GM23338 (cell line): ENCODE measurements at regions not wholly inside any gene's neighbourhood (a gene's known extent, or its start where the extent isn't known, plus 50 kb on each side); places are given as distances from the start of the nearest gene placed in this dataset.
A peak's percentile ranks its signal among the peaks of the same experiment; 100 is the strongest.

ENCODE experiments used
- ATAC-seq: fragments of 200-7000 bp; cut with Tn5 transposase; 3 replicates; pipeline ENCODE4 v1.9.1; 2020
- DNase-seq: peaks from one replicate; pipeline ENCODE4 v3.0.0-alpha.2; 2015; ENCODE audit warnings: low spot score
- H2AFZ ChIP-seq: fragments of 200-600 bp; sonication (generic); 2 replicates; pipeline ENCODE4 v1.8.0; 2016; ENCODE audit warnings: antibody characterized with exemption, mild to moderate bottlenecking, moderate library complexity
- H3F3A ChIP-seq: fragments of 200-600 bp; sonication (generic); replicated peaks from 2 replicates; pipeline ENCODE4 v1.8.0; 2017; ENCODE audit warnings: antibody characterized with exemption, mixed run types, low read depth
- H3K27ac ChIP-seq: fragments of 200-600 bp; sonication (generic); 2 replicates; pipeline ENCODE4 v1.6.1; 2016; ENCODE audit warnings: low read depth
- H3K27me3 ChIP-seq: fragments of 200-600 bp; sonication (generic); 2 replicates; pipeline ENCODE4 v1.8.0; 2016; ENCODE audit warnings: mild to moderate bottlenecking, mixed run types, moderate library complexity; ENCODE audit not compliant: insufficient read depth
- H3K36me3 ChIP-seq: fragments of 200-600 bp; sonication (generic); 2 replicates; pipeline ENCODE4 v1.8.0; 2016; ENCODE audit warnings: mild to moderate bottlenecking; ENCODE audit not compliant: insufficient read depth
- H3K4me1 ChIP-seq: fragments of 200-600 bp; sonication (generic); 2 replicates; pipeline ENCODE4 v1.8.0; 2016; ENCODE audit warnings: mild to moderate bottlenecking, moderate library complexity; ENCODE audit not compliant: insufficient read depth
- H3K4me2 ChIP-seq: fragments of 200-600 bp; sonication (generic); 2 replicates; pipeline ENCODE4 v1.7.1; 2017; ENCODE audit warnings: mixed run types
- H3K4me3 ChIP-seq: fragments of 200-600 bp; sonication (generic); 2 replicates; pipeline ENCODE4 v1.6.1; 2016; ENCODE audit warnings: mixed run types
- H3K79me2 ChIP-seq: fragments of 200-600 bp; sonication (generic); replicated peaks from 2 replicates; pipeline ENCODE4 v1.8.0; 2017; ENCODE audit warnings: mild to moderate bottlenecking; ENCODE audit not compliant: insufficient read depth
- H3K9me2 ChIP-seq: fragments of 200-600 bp; sonication (generic); 2 replicates; pipeline ENCODE4 v1.8.0; 2017; ENCODE audit not compliant: insufficient read depth
- H4K20me1 ChIP-seq: fragments of 200-600 bp; sonication (generic); replicated peaks from 2 replicates; pipeline ENCODE4 v1.8.0; 2017; ENCODE audit warnings: mild to moderate bottlenecking; ENCODE audit not compliant: insufficient read depth
- H3K27ac Mint-ChIP-seq: 2 replicates; pipeline ENCODE4 v1.8.0; 2020; ENCODE audit warnings: inconsistent platforms, mild to moderate bottlenecking, moderate library complexity, mixed read lengths
- H3K27me3 Mint-ChIP-seq: 3 replicates; pipeline ENCODE4 v1.8.0; 2022; ENCODE audit warnings: low read depth, mild to moderate bottlenecking, moderate library complexity, mixed read lengths, inconsistent platforms; ENCODE audit not compliant: insufficient read depth, poor library complexity
- H3K36me3 Mint-ChIP-seq: 3 replicates; pipeline ENCODE4 v1.8.0; 2021; ENCODE audit warnings: low read depth, mild to moderate bottlenecking, inconsistent platforms, moderate library complexity, mixed read lengths
- H3K4me1 Mint-ChIP-seq: 3 replicates; pipeline ENCODE4 v1.8.0; 2020; ENCODE audit warnings: mild to moderate bottlenecking, inconsistent platforms, mixed read lengths
- H3K4me3 Mint-ChIP-seq: 3 replicates; pipeline ENCODE4 v1.8.0; 2021; ENCODE audit warnings: moderate library complexity, mild to moderate bottlenecking, inconsistent platforms, mixed read lengths
- H3K9me3 Mint-ChIP-seq: 3 replicates; pipeline ENCODE4 v1.8.0; 2020; ENCODE audit warnings: moderate library complexity, mild to moderate bottlenecking, inconsistent platforms, mixed read lengths
- CREB1 ChIP-seq: fragments of 250-450 bp; sonication (Bioruptor Pico); IDR thresholded peaks from 2 replicates; pipeline ENCODE4 v1.5.0; 2020; ENCODE audit warnings: low read depth, mild to moderate bottlenecking, moderate library complexity
- EZH2 ChIP-seq: fragments of 200-600 bp; sonication (generic); IDR thresholded peaks from one replicate; pipeline ENCODE4 v1.8.0; 2017; ENCODE audit warnings: antibody characterized with exemption, mild to moderate bottlenecking, low read depth; ENCODE audit not compliant: unreplicated experiment
- STAT1 ChIP-seq: IDR thresholded peaks from one replicate; pipeline ENCODE4 v1.6.1; 2016; ENCODE audit warnings: antibody characterized with exemption; ENCODE audit not compliant: unreplicated experiment
- ZNF331 ChIP-seq: fragments of 250-450 bp; sonication (Bioruptor Pico); IDR thresholded peaks from 2 replicates; pipeline ENCODE4 v1.5.0; 2020; ENCODE audit warnings: low read depth, mild to moderate bottlenecking, moderate library complexity
- TF ChIP-seq, protein P1 (sequence below), 2 experiments: fragments of 200-600 bp in 1 of 2; sonication (generic) in 1 of 2; conservative IDR thresholded peaks; 2 replicates each; pipeline versions ENCODE4 v1.5.1 to v1.6.1; 2016 to 2017; ENCODE audit warnings: antibody characterized with exemption in 2 of 2, low read depth in 2 of 2, mild to moderate bottlenecking in 2 of 2, moderate library complexity in 1 of 2
- TF ChIP-seq, protein P2 (sequence below): IDR thresholded peaks from one replicate; pipeline ENCODE4 v1.6.1; 2018; ENCODE audit warnings: antibody characterized with exemption; ENCODE audit not compliant: unreplicated experiment
- TF ChIP-seq, protein P3 (sequence below): IDR thresholded peaks from 2 replicates; pipeline ENCODE4 v1.6.1; 2016; ENCODE audit warnings: antibody characterized with exemption
- TF ChIP-seq, protein P4 (sequence below): fragments of 250-450 bp; sonication (Bioruptor Pico); IDR thresholded peaks from 2 replicates; pipeline ENCODE4 v1.5.0; 2020; ENCODE audit warnings: mild to moderate bottlenecking, moderate library complexity

DNA sequence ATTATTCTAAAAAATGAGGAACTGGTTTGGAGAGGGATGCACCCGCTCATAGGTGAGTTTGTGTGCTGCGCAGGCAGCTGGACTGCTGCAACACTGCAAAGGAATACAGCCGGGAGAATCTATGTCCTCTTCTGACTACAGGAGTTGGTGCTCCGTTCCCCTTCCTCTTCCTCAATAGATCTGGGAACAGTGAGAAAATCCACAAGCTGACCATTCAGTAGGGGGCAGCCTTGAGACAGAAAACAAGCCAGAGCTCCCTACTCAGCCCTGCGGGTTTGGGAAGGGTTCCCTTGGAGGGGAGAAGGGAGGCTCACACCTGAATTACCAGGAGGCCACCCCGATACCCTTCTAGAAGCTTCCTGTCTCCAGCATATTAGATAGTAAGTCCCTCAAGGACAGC, 87.3 kb upstream of the FOXI2 start:
- no peaks in the 10 kb centered on the region for H3K9me2 ChIP-seq
- H3K4me3 Mint-ChIP-seq, result no peak overlapping the region
- no peaks in the 10 kb centered on the region for H3K4me1 ChIP-seq
- TF ChIP-seq, protein P1, sequence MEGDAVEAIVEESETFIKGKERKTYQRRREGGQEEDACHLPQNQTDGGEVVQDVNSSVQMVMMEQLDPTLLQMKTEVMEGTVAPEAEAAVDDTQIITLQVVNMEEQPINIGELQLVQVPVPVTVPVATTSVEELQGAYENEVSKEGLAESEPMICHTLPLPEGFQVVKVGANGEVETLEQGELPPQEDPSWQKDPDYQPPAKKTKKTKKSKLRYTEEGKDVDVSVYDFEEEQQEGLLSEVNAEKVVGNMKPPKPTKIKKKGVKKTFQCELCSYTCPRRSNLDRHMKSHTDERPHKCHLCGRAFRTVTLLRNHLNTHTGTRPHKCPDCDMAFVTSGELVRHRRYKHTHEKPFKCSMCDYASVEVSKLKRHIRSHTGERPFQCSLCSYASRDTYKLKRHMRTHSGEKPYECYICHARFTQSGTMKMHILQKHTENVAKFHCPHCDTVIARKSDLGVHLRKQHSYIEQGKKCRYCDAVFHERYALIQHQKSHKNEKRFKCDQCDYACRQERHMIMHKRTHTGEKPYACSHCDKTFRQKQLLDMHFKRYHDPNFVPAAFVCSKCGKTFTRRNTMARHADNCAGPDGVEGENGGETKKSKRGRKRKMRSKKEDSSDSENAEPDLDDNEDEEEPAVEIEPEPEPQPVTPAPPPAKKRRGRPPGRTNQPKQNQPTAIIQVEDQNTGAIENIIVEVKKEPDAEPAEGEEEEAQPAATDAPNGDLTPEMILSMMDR (conservative IDR thresholded peaks at IDR 0.05; ENCODE audit: low read depth in 2 of 2), result peak; percentile 64 to 82
- TF ChIP-seq, protein P2, sequence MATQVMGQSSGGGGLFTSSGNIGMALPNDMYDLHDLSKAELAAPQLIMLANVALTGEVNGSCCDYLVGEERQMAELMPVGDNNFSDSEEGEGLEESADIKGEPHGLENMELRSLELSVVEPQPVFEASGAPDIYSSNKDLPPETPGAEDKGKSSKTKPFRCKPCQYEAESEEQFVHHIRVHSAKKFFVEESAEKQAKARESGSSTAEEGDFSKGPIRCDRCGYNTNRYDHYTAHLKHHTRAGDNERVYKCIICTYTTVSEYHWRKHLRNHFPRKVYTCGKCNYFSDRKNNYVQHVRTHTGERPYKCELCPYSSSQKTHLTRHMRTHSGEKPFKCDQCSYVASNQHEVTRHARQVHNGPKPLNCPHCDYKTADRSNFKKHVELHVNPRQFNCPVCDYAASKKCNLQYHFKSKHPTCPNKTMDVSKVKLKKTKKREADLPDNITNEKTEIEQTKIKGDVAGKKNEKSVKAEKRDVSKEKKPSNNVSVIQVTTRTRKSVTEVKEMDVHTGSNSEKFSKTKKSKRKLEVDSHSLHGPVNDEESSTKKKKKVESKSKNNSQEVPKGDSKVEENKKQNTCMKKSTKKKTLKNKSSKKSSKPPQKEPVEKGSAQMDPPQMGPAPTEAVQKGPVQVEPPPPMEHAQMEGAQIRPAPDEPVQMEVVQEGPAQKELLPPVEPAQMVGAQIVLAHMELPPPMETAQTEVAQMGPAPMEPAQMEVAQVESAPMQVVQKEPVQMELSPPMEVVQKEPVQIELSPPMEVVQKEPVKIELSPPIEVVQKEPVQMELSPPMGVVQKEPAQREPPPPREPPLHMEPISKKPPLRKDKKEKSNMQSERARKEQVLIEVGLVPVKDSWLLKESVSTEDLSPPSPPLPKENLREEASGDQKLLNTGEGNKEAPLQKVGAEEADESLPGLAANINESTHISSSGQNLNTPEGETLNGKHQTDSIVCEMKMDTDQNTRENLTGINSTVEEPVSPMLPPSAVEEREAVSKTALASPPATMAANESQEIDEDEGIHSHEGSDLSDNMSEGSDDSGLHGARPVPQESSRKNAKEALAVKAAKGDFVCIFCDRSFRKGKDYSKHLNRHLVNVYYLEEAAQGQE, result no peak
- no peaks in the 10 kb centered on the region for H3K36me3 ChIP-seq
- no peaks in the 10 kb centered on the region for H3K9me3 Mint-ChIP-seq
- H3K4me3 ChIP-seq, result no peak overlapping the region
- no peak overlapping the region for H3K4me2 ChIP-seq
- H4K20me1 ChIP-seq, result no peaks in the 10 kb centered on the region
- H3K36me3 Mint-ChIP-seq, result no peaks in the 10 kb centered on the region
- H3K27ac ChIP-seq, result no peak overlapping the region
- H3F3A ChIP-seq, result no peaks in the 10 kb centered on the region
- no peaks in the 10 kb centered on the region for H3K27me3 ChIP-seq
- H3K27me3 Mint-ChIP-seq, result no peaks in the 10 kb centered on the region
- no peaks in the 10 kb centered on the region for H3K4me1 Mint-ChIP-seq
- no peak overlapping the region for H3K27ac Mint-ChIP-seq
- H2AFZ ChIP-seq, result peak overlapping the region; percentile 87; the same call in 1 of the 2 replicates
- ATAC-seq (peak; percentile 99), DNase-seq (peak; percentile 88)
- no peaks in the 10 kb centered on the region for H3K79me2 ChIP-seq

DNA sequence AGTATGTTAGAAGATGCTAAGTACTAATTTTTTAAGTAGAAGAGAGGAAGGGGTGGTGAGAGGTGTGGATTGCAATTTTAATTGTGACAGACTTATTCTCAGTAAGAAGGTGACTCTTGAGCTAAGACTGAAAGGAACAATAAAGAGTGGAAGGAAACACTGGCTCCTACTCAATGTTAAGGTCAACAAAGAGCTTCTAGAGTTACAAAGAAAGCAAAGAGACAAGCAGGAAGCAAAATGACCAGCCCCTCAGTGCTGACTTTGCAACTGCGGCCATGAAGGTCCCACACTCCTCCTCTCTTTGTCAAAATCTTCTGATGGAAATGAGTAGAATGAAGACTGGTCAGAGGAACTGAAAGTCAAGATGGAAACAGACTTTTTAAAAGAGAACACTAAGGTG, 79.9 kb upstream of the FOXI2 start:
- ATAC-seq (no peak), DNase-seq (no peak)
- Mint-ChIP-seq H3K4me1 (peaks cover 6% of the 10 kb centered on the region; the same call in 1 of the 3 replicates), H3K27me3 (no peaks in the 10 kb centered on the region), H3K27ac (no peak overlapping the region), H3K9me3 (0 out of 3 replicates have a peak, but pooled peaks cover 4% of the 10 kb centered on the region), H3K4me3 (no peak overlapping the region), H3K36me3 (no peaks in the 10 kb centered on the region)
- Histone ChIP-seq H3K79me2 (no peaks in the 10 kb centered on the region), H3K4me2 (no peak overlapping the region), H3K4me3 (no peak overlapping the region), H3K4me1 (no peaks in the 10 kb centered on the region), H3K36me3 (peaks cover 3% of the 10 kb centered on the region; the same call in 1 of the 2 replicates), H2AFZ (peak overlapping the region; percentile 23; the same call in 1 of the 2 replicates), H3K27me3 (no peaks in the 10 kb centered on the region), H3F3A (no peaks in the 10 kb centered on the region), H3K27ac (no peak overlapping the region), H3K9me2 (peaks cover 10% of the 10 kb centered on the region), H4K20me1 (no peaks in the 10 kb centered on the region)
- TF ChIP-seq EZH2 (no peak), CREB1 (CRISPR knock-in tag) (no peak), STAT1 (no peak), ZNF331 (CRISPR knock-in tag) (no peak)
- TF ChIP-seq, protein P3, sequence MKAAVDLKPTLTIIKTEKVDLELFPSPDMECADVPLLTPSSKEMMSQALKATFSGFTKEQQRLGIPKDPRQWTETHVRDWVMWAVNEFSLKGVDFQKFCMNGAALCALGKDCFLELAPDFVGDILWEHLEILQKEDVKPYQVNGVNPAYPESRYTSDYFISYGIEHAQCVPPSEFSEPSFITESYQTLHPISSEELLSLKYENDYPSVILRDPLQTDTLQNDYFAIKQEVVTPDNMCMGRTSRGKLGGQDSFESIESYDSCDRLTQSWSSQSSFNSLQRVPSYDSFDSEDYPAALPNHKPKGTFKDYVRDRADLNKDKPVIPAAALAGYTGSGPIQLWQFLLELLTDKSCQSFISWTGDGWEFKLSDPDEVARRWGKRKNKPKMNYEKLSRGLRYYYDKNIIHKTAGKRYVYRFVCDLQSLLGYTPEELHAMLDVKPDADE, result no peak
- TF ChIP-seq, protein P4, sequence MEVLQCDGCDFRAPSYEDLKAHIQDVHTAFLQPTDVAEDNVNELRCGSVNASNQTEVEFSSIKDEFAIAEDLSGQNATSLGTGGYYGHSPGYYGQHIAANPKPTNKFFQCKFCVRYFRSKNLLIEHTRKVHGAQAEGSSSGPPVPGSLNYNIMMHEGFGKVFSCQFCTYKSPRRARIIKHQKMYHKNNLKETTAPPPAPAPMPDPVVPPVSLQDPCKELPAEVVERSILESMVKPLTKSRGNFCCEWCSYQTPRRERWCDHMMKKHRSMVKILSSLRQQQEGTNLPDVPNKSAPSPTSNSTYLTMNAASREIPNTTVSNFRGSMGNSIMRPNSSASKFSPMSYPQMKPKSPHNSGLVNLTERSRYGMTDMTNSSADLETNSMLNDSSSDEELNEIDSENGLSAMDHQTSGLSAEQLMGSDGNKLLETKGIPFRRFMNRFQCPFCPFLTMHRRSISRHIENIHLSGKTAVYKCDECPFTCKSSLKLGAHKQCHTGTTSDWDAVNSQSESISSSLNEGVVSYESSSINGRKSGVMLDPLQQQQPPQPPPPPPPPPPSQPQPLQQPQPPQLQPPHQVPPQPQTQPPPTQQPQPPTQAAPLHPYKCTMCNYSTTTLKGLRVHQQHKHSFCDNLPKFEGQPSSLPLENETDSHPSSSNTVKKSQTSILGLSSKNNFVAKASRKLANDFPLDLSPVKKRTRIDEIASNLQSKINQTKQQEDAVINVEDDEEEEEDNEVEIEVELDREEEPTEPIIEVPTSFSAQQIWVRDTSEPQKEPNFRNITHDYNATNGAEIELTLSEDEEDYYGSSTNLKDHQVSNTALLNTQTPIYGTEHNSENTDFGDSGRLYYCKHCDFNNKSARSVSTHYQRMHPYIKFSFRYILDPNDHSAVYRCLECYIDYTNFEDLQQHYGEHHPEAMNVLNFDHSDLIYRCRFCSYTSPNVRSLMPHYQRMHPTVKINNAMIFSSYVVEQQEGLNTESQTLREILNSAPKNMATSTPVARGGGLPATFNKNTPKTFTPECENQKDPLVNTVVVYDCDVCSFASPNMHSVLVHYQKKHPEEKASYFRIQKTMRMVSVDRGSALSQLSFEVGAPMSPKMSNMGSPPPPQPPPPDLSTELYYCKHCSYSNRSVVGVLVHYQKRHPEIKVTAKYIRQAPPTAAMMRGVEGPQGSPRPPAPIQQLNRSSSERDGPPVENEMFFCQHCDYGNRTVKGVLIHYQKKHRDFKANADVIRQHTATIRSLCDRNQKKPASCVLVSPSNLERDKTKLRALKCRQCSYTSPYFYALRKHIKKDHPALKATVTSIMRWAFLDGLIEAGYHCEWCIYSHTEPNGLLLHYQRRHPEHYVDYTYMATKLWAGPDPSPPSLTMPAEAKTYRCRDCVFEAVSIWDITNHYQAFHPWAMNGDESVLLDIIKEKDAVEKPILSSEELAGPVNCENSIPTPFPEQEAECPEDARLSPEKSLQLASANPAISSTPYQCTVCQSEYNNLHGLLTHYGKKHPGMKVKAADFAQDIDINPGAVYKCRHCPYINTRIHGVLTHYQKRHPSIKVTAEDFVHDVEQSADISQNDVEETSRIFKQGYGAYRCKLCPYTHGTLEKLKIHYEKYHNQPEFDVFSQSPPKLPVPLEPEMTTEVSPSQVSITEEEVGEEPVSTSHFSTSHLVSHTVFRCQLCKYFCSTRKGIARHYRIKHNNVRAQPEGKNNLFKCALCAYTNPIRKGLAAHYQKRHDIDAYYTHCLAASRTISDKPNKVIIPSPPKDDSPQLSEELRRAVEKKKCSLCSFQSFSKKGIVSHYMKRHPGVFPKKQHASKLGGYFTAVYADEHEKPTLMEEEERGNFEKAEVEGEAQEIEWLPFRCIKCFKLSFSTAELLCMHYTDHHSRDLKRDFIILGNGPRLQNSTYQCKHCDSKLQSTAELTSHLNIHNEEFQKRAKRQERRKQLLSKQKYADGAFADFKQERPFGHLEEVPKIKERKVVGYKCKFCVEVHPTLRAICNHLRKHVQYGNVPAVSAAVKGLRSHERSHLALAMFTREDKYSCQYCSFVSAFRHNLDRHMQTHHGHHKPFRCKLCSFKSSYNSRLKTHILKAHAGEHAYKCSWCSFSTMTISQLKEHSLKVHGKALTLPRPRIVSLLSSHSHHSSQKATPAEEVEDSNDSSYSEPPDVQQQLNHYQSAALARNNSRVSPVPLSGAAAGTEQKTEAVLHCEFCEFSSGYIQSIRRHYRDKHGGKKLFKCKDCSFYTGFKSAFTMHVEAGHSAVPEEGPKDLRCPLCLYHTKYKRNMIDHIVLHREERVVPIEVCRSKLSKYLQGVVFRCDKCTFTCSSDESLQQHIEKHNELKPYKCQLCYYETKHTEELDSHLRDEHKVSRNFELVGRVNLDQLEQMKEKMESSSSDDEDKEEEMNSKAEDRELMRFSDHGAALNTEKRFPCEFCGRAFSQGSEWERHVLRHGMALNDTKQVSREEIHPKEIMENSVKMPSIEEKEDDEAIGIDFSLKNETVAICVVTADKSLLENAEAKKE (CRISPR knock-in tag), result no peak
